ENCODE measurements at regions not wholly inside any gene's neighbourhood (a gene's known extent, or its start where the extent isn't known, plus 50 kb on each side); places are given as distances from the start of the nearest gene placed in this dataset.

GRCh38 chr9:4933177-4933576 lies 51.9 kb upstream of the JAK2 start:
- TF ChIP-seq, protein P1, sequence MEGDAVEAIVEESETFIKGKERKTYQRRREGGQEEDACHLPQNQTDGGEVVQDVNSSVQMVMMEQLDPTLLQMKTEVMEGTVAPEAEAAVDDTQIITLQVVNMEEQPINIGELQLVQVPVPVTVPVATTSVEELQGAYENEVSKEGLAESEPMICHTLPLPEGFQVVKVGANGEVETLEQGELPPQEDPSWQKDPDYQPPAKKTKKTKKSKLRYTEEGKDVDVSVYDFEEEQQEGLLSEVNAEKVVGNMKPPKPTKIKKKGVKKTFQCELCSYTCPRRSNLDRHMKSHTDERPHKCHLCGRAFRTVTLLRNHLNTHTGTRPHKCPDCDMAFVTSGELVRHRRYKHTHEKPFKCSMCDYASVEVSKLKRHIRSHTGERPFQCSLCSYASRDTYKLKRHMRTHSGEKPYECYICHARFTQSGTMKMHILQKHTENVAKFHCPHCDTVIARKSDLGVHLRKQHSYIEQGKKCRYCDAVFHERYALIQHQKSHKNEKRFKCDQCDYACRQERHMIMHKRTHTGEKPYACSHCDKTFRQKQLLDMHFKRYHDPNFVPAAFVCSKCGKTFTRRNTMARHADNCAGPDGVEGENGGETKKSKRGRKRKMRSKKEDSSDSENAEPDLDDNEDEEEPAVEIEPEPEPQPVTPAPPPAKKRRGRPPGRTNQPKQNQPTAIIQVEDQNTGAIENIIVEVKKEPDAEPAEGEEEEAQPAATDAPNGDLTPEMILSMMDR (IDR thresholded peaks at IDR 0.05), result no peak
- no peak for TF ChIP-seq POLR2AphosphoS5 (IDR thresholded peaks at IDR 0.05)
- TF ChIP-seq EP300 (IDR thresholded peaks at IDR 0.05), result no peak

All from stomach (tissue), 4 donors.